PFSK-1 (cell line): ENCODE measurements at regions not wholly inside any gene's neighbourhood (a gene's known extent, or its start where the extent isn't known, plus 50 kb on each side); places are given as distances from the start of the nearest gene placed in this dataset.

ENCODE experiments used
- FOXP2 ChIP-seq: optimal IDR thresholded peaks from 2 replicates; pipeline ENCODE3; 2011; ENCODE audit warnings: borderline replicate concordance, control low read depth, inconsistent platforms; ENCODE audit not compliant: insufficient read depth; ENCODE audit errors: extremely low read length, extremely low read depth
- POLR2AphosphoS5 ChIP-seq: IDR thresholded peaks from 2 replicates; pipeline ENCODE4 v1.6.1; 2012; ENCODE audit warnings: low read depth, mild to moderate bottlenecking, control low read depth, low read length, moderate library complexity
- REST ChIP-seq, 2 experiments: IDR thresholded peaks; 2 replicates each; pipeline versions ENCODE4 v1.6.1 to v1.8.0; 2011 to 2012; ENCODE audit warnings: low read depth in 2 of 2, low read length in 2 of 2, control low read depth in 1 of 2, inconsistent platforms in 1 of 2, mild to moderate bottlenecking in 1 of 2, moderate library complexity in 1 of 2; ENCODE audit not compliant: insufficient read depth in 1 of 2
- SIN3A ChIP-seq: IDR thresholded peaks from 2 replicates; pipeline ENCODE4 v1.6.1; 2012; ENCODE audit warnings: mild to moderate bottlenecking, low read length, moderate library complexity, borderline replicate concordance; ENCODE audit not compliant: insufficient read depth
- TAF1 ChIP-seq: IDR thresholded peaks from 2 replicates; pipeline ENCODE4 v1.6.1; 2012; ENCODE audit warnings: low read length, control low read depth, borderline replicate concordance; ENCODE audit not compliant: insufficient read depth

GRCh38 chr3:64451283-64452012, 226.2 kb upstream of the PRICKLE2 start:
- TF ChIP-seq FOXP2 (no peak), TAF1 (no peak), POLR2AphosphoS5 (no peak), SIN3A (no peak), REST (IDR thresholded peaks at IDR 0.05; ENCODE audit: insufficient read depth in 1 of 2, low read depth in 2 of 2, low read length in 2 of 2) (no peak)

- TF ChIP-seq REST (IDR thresholded peaks at IDR 0.05; ENCODE audit: insufficient read depth in 1 of 2, low read depth in 2 of 2, low read length in 2 of 2) (no peak), TAF1 (no peak), POLR2AphosphoS5 (no peak), FOXP2 (no peak), SIN3A (no peak)
Observed at GRCh38 chr3:64450396-64450956, 225.2 kb upstream of the PRICKLE2 start.

DNA sequence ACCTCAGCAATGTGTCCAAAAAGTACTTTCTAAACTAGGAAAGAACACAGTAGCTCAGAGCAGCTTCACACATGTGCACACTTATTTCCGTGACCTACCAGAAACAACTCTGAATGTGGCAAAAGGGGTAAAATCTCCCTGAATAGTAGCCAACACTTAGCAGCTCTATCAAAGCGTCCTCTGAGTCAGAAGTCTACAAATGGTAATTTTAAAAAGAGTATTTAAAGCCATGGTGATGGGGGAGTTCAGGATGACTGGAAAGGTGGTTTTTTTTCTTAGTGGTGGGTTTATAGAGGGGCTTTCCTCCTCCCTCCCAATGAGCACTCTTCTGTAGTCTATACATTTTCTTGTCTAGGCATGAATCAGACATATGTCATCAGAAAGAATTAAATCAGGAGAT, 223.8 kb upstream of the PRICKLE2 start:
- TF ChIP-seq TAF1 (no peak), POLR2AphosphoS5 (no peak)

- TF ChIP-seq REST (IDR thresholded peaks at IDR 0.05; ENCODE audit: insufficient read depth in 1 of 2, low read depth in 2 of 2, low read length in 2 of 2) (no peak), FOXP2 (no peak), POLR2AphosphoS5 (no peak), SIN3A (no peak), TAF1 (no peak)
Observed at GRCh38 chr3:64445944-64446300, 220.7 kb upstream of the PRICKLE2 start.

DNA sequence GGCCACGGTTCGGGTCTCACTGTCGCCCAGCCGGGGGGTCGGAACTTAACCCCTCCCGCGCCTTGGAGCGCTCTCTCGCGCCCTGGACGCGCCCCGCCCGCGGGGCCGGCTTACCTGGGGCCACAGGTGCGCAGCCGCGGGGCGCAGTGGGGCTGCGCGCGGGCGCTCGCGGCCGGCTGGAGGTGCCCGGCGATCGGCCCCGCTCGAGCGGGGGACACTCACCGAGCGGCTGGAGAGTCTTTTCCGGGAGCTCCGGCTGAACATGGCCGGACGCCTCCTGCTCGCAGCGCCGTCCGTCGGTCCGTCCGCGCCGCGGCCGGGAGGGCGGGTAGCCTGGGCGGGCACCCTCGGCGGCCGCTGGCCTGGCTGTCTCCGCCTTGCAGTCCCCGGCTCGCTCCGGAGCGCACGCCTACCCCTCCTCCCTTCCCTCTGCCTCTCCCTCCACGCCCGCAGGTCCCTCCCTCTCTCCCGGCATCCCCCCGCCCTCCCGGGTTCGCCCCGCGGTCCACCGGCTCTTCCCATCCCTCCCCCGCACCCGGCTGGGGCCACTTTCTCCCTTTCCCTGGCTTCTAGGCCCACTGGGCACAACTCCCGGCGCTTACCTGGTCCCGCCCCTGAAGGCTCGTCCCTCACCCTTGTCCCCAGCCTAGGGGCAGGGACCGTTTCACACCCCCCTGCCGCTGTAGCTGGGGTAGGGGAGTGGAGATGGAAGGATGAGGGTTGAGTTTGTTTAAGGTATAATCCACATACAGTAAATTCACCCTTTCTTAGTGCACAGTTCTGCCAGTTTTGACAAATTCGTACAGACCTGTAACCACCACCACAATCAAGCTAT, 220.1 kb upstream of the PRICKLE2 start:
- TF ChIP-seq POLR2AphosphoS5, result no peak
- no peak for TF ChIP-seq REST (IDR thresholded peaks at IDR 0.05; ENCODE audit: insufficient read depth in 1 of 2, low read depth in 2 of 2, low read length in 2 of 2)
- no peak for TF ChIP-seq SIN3A
- no peak for TF ChIP-seq FOXP2
- TF ChIP-seq TAF1, result no peak
